Cerebellar cortex (tissue), 1 donor: ENCODE measurements at regions not wholly inside any gene's neighbourhood (a gene's known extent, or its start where the extent isn't known, plus 50 kb on each side); places are given as distances from the start of the nearest gene placed in this dataset.

Source experiments
- DNase-seq: peaks from one replicate; pipeline ENCODE4 v3.0.0-alpha.2; 2015; ENCODE audit warnings: low spot score

GRCh38 chr4:22957774-22958309, 265.1 kb downstream of the GBA3 start:
- no peak for DNase-seq

GRCh38 chr4:22949161-22949855, 256.6 kb downstream of the GBA3 start:
- no peak for DNase-seq

GRCh38 chr4:22947851-22948250, 255.1 kb downstream of the GBA3 start:
- no peak for DNase-seq

GRCh38 chr4:22942920-22943559, 250.3 kb downstream of the GBA3 start:
- DNase-seq: no peak

DNA sequence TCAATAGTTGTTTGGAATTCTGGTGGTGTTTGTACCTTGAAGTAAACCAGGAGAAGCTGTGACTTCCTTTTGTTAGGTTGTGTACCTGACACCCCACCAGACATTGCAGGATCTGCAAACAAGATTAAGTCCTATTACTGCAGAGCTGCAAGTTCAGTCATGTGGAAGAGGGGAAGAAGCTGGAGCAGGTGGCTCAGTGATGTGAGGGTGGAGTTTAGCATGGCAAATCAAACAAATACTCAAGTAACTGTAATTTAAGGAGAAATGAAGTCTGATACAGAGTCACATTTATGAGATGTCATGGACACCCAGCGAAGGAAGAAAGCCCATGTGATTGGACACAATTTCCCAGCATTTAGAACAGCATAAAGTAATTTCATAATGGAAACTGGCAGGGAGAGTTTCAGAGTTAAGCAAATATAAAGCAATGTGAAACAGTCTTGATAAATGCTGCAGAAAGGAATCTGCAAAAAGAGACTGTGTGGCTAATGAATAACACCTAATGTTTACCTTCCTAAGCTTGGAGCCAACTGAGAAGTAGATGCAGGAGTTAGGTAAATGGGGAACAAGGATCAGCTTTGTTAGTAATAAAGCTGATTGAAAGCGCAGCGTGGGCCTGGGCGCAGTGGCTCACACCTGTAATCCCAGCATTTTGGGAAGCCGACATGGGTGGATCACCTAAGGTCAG, 249.1 kb downstream of the GBA3 start:
- DNase-seq: no peak

- DNase-seq: no peak
Observed at GRCh38 chr4:22932326-22932725, 239.6 kb downstream of the GBA3 start.

DNA sequence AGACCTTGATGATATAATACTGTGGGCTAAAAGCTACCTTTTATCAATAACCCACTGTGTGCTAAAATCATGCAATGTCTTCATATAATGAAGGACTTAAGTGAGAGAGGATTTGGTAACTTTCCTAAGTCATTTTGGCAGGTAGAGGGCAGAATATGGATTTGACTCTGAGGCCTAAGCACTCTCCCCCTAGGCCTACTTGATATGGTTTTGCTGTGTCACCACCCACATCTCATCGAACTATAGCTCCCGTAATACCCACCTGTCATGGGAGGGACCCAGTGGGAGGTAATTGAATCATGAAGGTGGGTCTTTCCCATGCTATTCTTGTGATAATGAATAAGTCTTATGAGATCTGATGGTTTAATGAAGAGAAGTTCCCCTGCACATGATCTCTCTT, 229.7 kb downstream of the GBA3 start:
- DNase-seq: no peak

GRCh38 chr4:22921936-22922335, 229.2 kb downstream of the GBA3 start:
- DNase-seq: no peak

DNA sequence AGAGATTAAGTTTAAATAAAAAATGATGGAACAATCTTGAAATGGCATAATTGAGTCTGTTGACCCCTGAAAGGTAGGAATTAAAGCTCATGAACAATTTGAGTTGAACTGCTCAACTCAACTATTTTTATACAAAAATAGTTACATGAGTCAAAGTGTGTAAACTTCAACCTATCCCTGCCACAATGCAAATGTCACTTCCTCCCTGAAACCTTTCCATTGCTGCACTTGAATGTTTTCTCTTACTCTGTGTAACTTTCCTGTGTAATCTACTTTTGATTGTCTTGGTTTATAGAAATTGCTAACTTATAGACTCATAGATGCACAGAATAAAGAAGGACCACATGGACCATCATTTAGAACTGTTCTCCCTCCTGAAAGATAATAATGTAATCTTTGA, 218.5 kb downstream of the GBA3 start:
- DNase-seq: no peak

GRCh38 chr4:22910200-22910599, 217.5 kb downstream of the GBA3 start:
- DNase-seq: no peak

DNA sequence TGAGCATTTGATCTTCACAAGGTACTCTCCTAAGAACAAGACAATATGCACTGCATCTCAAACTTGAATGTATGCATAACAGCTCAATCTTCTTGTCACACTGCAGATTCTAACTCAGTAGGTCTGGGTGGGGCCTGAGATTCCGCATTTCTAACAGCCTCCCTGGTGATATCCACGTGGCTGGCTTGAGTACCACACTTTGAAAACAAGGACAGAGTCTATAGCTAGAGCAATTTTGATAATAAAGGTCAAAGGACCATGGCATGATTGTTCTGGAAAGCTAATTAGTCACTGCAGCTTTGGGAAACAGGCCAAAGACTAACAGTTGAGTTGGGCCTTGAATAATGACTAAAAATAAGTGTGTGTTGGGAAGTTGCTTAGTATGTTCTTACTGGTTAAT, 213.3 kb downstream of the GBA3 start:
- DNase-seq: no peak

- no peak for DNase-seq
Observed at GRCh38 chr4:22903913-22904312, 211.2 kb downstream of the GBA3 start.

DNA sequence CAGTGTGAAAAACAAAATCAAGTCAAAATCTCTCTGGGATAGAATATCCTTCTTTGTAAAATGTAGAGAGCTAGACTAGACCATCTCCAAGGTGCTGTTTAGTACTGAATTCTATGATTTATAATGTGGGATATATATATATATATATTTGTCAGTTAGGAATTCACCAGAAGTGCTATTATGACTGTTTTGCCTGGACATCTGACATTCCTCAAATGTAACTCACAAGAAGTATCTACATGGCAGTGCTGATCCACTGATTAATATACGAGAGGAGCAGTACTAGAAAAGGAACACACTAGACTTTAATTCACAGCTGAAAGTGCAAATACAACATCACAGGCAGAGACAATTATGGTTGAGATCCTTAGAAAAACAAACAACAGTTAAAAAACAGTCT, 208.9 kb downstream of the GBA3 start:
- DNase-seq: no peak

- DNase-seq: no peak
Observed at GRCh38 chr4:22900876-22901275, 208.1 kb downstream of the GBA3 start.

GRCh38 chr4:22897520-22898108, 204.9 kb downstream of the GBA3 start:
- DNase-seq: peak; percentile 22

- DNase-seq: no peak
Observed at GRCh38 chr4:22895482-22895881, 202.7 kb downstream of the GBA3 start.

DNA sequence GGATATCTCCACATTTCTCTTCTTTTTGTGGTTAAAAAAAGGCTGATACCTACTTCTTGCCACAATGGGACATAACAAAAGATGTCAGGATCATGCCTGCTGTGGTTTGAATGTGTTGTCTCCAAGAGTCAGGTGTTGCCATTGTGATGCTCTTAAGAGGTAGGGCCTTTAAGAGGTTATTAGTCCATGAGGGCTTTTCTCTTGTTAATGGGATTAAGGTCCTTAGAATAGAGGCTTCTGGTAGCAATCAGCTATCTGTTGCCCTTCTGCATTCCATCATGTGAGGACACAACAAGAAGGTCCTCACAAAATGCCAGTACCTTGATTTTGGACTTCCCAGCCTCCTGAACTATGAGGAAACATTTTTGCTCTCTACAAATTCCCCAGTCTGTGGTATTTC, 191.4 kb downstream of the GBA3 start:
- no peak for DNase-seq

DNA sequence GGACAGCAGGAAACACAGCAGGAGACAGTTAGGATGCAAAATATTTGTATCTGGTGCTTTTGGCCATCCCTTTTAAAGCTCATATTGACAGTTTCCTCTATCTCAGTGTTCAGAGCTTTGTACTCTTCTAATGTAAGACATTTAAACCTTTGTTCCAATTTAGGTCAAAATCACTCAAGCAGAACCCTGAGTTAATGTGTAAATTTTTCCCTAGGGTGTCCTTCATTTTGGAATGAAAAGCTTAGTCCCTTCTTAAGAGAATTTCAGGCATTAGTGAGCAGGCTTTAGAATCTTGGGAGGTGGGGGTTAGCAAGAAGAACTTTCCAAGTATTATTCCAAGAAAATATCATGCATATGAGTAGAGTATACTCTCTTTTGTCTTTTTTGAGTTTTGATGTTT, 188.7 kb downstream of the GBA3 start:
- DNase-seq: no peak

- DNase-seq: peak; percentile 8
Observed at GRCh38 chr4:22877486-22878052, 184.8 kb downstream of the GBA3 start.

DNA sequence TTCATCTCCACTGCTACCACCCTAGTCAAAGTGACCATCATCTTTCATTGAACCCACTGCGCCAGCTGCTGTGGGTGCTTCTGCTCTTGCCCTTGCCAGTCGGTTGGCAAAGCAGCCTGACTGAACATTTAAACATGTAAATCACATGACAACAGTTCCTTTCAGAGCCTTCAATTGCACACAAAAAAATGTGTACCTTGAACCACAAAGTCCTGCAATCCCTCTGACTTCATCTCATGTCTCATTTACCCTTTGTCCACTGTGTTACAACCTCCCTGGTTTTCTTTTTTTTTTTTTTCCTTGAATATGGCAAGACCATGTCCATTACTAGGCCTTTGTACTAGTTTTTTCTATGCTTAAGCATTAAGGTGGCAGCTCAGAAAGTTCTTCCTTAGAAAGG, 183.5 kb downstream of the GBA3 start:
- no peak for DNase-seq

DNA sequence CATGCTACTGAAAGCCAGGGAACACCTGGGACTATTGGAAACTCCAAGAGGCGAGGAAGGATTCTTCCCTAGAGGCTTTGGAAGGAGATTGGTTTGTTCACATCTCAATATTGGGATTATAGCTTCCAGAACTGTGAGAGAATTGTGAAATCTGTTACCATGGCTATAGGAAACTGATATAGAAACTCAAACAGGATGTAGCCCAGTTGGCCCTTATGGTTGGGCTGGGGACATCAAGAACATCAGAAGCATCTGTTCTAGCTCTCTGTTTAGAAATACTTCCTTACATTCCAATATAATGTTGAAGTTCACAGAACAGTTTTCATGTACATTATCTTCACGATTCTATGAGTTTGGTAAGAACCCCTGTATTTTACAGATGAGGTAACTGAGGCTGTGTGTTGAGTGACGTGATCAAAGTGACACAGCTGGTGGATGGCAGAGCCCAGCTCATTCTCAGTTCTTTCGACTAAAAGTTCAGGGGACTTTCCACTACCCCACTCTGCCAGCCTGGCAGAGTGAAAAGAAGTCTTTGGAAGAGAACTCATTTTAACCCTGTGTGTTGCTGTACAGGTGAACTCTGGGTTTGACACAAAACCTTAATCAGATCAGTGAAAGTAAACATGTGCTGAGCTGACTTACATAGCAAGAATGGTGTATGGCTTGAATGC, 183.0 kb downstream of the GBA3 start:
- no peak for DNase-seq
